Spleen (tissue), 7 donors: ENCODE measurements at regions not wholly inside any gene's neighbourhood (a gene's known extent, or its start where the extent isn't known, plus 50 kb on each side); places are given as distances from the start of the nearest gene placed in this dataset.

Source experiments
- CTCF ChIP-seq, 11 experiments: fragments of 200-600 bp in 7 of 11; fragments of 450-650 bp in 4 of 11; sonication (generic) in 4 of 11; IDR thresholded peaks in 8 of 11; conservative IDR thresholded peaks in 3 of 11; 1 replicate in 7 of 11; 2 replicates in 4 of 11; pipeline versions ENCODE4 v1.4.0 to v1.8.0; 2016 to 2021; ENCODE audit warnings: antibody characterized with exemption in 11 of 11, inconsistent platforms in 4 of 11, mild to moderate bottlenecking in 1 of 11
- POLR2A ChIP-seq, 3 donors: fragments of 450-650 bp; IDR thresholded peaks; one replicate each; pipeline ENCODE4 v1.5.1; 2017; ENCODE audit warnings: antibody characterized with exemption in 3 of 3, mild to moderate bottlenecking in 1 of 3
- donor health status: DM: no; HTN: no; CAD: no; lungs with moderate emphysema.
- donor health status: DM: no; HTN: no; CAD: no.
- donor health status: DM: no; HTN: no; CAD: no.

- TF ChIP-seq CTCF (IDR thresholded peaks at IDR 0.05 in 8 of 11, conservative IDR thresholded peaks at IDR 0.05 in 3 of 11): no peak
- no peak for TF ChIP-seq POLR2A (IDR thresholded peaks at IDR 0.05)
Measured at GRCh38 chr4:187883049-187883448, 112.5 kb upstream of the ZFP42 start.
